SK-N-SH (cell line): ENCODE measurements at regions not wholly inside any gene's neighbourhood (a gene's known extent, or its start where the extent isn't known, plus 50 kb on each side); places are given as distances from the start of the nearest gene placed in this dataset.

Experiments used
- EZH2phosphoT487 ChIP-seq: fragments of 200-600 bp; sonication (generic); IDR thresholded peaks from 2 replicates; pipeline ENCODE4 v1.6.1; 2017; ENCODE audit warnings: low read depth, mixed run types, mild to moderate bottlenecking, antibody characterized with exemption, moderate library complexity, borderline replicate concordance
- JUND ChIP-seq: IDR thresholded peaks from 2 replicates; pipeline ENCODE4 v1.4.0; 2012
- NFIC ChIP-seq: IDR thresholded peaks from 2 replicates; pipeline ENCODE4 v1.4.0; 2012; ENCODE audit warnings: borderline replicate concordance
- TAF1 ChIP-seq: IDR thresholded peaks from 2 replicates; pipeline ENCODE4 v1.6.1; 2012; ENCODE audit warnings: low read depth, mild to moderate bottlenecking, low read length, moderate library complexity, borderline replicate concordance
- TF ChIP-seq, protein P1 (sequence below): fragments of 200-600 bp; sonication (generic); IDR thresholded peaks from 2 replicates; pipeline ENCODE4 v1.6.1; 2017; ENCODE audit warnings: antibody characterized with exemption, mild to moderate bottlenecking, moderate library complexity
- TF ChIP-seq, protein P2 (sequence below): IDR thresholded peaks from 2 replicates; pipeline ENCODE4 v1.4.0; 2012; ENCODE audit warnings: low read depth
- TF ChIP-seq, protein P3 (sequence below): fragments of 150-350 bp; IDR thresholded peaks from 2 replicates; pipeline ENCODE4 v1.6.1; 2017; ENCODE audit warnings: antibody characterized with exemption, low read length, low read depth, borderline replicate concordance

DNA sequence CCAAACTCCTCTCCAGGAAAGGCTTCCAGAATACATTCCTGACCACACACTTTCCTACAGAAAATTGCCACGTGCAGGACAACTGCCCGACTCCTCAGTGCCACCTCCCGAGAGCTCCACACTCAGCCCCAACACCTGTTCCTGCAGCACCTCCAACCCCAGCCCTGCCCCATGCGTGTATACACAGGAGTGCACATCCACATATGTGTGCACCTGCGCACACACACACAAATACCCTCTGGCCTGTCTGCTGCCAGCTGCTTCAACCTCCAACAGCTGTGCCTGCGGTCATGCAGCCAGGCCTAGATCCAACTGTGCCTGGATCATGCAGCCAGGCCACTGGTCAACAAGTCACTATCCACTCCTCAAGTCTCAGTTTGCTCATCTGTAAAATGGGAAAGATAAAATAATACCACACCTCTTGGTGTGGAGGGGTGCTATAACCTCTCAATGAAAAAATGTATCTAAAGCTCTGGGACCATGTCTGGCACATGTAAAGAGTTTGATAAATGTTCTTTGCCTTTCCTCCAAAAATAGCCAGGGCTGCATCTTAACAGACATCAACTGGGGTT lies 152.1 kb upstream of the ID2 start:
- TF ChIP-seq, protein P1, sequence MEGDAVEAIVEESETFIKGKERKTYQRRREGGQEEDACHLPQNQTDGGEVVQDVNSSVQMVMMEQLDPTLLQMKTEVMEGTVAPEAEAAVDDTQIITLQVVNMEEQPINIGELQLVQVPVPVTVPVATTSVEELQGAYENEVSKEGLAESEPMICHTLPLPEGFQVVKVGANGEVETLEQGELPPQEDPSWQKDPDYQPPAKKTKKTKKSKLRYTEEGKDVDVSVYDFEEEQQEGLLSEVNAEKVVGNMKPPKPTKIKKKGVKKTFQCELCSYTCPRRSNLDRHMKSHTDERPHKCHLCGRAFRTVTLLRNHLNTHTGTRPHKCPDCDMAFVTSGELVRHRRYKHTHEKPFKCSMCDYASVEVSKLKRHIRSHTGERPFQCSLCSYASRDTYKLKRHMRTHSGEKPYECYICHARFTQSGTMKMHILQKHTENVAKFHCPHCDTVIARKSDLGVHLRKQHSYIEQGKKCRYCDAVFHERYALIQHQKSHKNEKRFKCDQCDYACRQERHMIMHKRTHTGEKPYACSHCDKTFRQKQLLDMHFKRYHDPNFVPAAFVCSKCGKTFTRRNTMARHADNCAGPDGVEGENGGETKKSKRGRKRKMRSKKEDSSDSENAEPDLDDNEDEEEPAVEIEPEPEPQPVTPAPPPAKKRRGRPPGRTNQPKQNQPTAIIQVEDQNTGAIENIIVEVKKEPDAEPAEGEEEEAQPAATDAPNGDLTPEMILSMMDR, result no peak
- TF ChIP-seq NFIC, result no peak
- TF ChIP-seq, protein P2, sequence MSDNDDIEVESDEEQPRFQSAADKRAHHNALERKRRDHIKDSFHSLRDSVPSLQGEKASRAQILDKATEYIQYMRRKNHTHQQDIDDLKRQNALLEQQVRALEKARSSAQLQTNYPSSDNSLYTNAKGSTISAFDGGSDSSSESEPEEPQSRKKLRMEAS, result no peak
- TF ChIP-seq TAF1, result no peak
- TF ChIP-seq, protein P3, sequence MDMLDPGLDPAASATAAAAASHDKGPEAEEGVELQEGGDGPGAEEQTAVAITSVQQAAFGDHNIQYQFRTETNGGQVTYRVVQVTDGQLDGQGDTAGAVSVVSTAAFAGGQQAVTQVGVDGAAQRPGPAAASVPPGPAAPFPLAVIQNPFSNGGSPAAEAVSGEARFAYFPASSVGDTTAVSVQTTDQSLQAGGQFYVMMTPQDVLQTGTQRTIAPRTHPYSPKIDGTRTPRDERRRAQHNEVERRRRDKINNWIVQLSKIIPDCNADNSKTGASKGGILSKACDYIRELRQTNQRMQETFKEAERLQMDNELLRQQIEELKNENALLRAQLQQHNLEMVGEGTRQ, result no peak
- no peak for TF ChIP-seq EZH2phosphoT487
- TF ChIP-seq JUND, result no peak
